ENCODE measurements at regions not wholly inside any gene's neighbourhood (a gene's known extent, or its start where the extent isn't known, plus 50 kb on each side); places are given as distances from the start of the nearest gene placed in this dataset.

DNA sequence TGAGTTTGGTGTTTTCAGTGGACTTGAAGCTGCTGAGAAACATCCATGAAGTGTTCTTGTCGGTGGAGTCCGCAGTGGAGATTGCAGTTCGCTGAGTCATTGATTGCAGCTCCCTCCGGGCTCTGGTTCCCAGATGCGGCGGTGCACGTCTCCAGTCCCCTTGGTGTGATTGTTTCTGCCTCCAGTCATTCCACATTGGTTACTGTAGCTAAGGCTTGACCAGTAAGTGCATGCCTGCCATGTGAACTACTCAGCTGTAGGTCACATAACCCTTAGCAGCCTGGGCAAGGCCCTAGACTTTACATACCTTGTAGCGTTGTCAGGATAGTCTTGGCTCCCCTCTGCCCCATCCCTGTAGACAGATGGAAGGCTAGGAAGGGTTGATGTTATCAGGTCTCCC is 53.8 kb upstream of the CLCN4 start:
- H3K27me3 ChIP-seq (ENCODE audit: insufficient read depth) = no peaks in the 10 kb centered on the region
- no peak overlapping the region for H3K4me2 ChIP-seq
- H3K36me3 ChIP-seq (ENCODE audit: insufficient read depth) = no peaks in the 10 kb centered on the region
- no peak overlapping the region for H2AFZ ChIP-seq
- TF ChIP-seq CREB1 (CRISPR knock-in tag; IDR thresholded peaks at IDR 0.05; ENCODE audit: low read depth) (no peak), ZNF114 (CRISPR knock-in tag; IDR thresholded peaks at IDR 0.05) (no peak), ZNF331 (CRISPR knock-in tag; IDR thresholded peaks at IDR 0.05; ENCODE audit: low read depth) (no peak), JUNB (IDR thresholded peaks at IDR 0.05; ENCODE audit: unreplicated experiment) (no peak), ETS1 (IDR thresholded peaks at IDR 0.05) (no peak), NANOG (IDR thresholded peaks at IDR 0.05; ENCODE audit: borderline replicate concordance) (no peak), EZH2 (IDR thresholded peaks at IDR 0.05; ENCODE audit: low read depth, unreplicated experiment) (no peak), EZH2phosphoT487 (IDR thresholded peaks at IDR 0.05; ENCODE audit: unreplicated experiment) (no peak), POLR2AphosphoS5 (IDR thresholded peaks at IDR 0.05; ENCODE audit: low read depth) (no peak), CTCF (conservative IDR thresholded peaks at IDR 0.05; ENCODE audit: low read depth in 2 of 2) (no peak)
- TF ChIP-seq, protein P1, sequence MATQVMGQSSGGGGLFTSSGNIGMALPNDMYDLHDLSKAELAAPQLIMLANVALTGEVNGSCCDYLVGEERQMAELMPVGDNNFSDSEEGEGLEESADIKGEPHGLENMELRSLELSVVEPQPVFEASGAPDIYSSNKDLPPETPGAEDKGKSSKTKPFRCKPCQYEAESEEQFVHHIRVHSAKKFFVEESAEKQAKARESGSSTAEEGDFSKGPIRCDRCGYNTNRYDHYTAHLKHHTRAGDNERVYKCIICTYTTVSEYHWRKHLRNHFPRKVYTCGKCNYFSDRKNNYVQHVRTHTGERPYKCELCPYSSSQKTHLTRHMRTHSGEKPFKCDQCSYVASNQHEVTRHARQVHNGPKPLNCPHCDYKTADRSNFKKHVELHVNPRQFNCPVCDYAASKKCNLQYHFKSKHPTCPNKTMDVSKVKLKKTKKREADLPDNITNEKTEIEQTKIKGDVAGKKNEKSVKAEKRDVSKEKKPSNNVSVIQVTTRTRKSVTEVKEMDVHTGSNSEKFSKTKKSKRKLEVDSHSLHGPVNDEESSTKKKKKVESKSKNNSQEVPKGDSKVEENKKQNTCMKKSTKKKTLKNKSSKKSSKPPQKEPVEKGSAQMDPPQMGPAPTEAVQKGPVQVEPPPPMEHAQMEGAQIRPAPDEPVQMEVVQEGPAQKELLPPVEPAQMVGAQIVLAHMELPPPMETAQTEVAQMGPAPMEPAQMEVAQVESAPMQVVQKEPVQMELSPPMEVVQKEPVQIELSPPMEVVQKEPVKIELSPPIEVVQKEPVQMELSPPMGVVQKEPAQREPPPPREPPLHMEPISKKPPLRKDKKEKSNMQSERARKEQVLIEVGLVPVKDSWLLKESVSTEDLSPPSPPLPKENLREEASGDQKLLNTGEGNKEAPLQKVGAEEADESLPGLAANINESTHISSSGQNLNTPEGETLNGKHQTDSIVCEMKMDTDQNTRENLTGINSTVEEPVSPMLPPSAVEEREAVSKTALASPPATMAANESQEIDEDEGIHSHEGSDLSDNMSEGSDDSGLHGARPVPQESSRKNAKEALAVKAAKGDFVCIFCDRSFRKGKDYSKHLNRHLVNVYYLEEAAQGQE (IDR thresholded peaks at IDR 0.05; ENCODE audit: unreplicated experiment) = no peak
- Mint-ChIP-seq H3K27ac (no peak overlapping the region), H3K36me3 (ENCODE audit: low read depth) (peaks cover 34% of the 10 kb centered on the region), H3K9me3 (no peaks in the 10 kb centered on the region), H3K27me3 (ENCODE audit: insufficient read depth, low read depth, poor library complexity) (no peaks in the 10 kb centered on the region), H3K4me3 (no peak overlapping the region), H3K4me1 (no peaks in the 10 kb centered on the region)
- H3K4me1 ChIP-seq (ENCODE audit: insufficient read depth) = no peaks in the 10 kb centered on the region
- H3K9me2 ChIP-seq (ENCODE audit: insufficient read depth) = no peaks in the 10 kb centered on the region
- DNase-seq (ENCODE audit: low spot score) = no peak
- no peak for ATAC-seq
- H4K20me1 ChIP-seq (replicated peaks; ENCODE audit: insufficient read depth) = no peaks in the 10 kb centered on the region
- no peak overlapping the region for H3K4me3 ChIP-seq
- no peaks in the 10 kb centered on the region for H3K79me2 ChIP-seq (replicated peaks; ENCODE audit: insufficient read depth)
- no peaks in the 10 kb centered on the region for H3F3A ChIP-seq (replicated peaks; ENCODE audit: low read depth)
- H3K27ac ChIP-seq (ENCODE audit: low read depth) = no peak overlapping the region

All from GM23338 (cell line).